NCI-H2029 (cell line): ENCODE measurements at regions not wholly inside any gene's neighbourhood (a gene's known extent, or its start where the extent isn't known, plus 50 kb on each side); places are given as distances from the start of the nearest gene placed in this dataset.

Experiments used
- DNase-seq: peaks from one replicate; lab custom pipeline; 2025; lab: John Stamatoyannopoulos, UW

DNA sequence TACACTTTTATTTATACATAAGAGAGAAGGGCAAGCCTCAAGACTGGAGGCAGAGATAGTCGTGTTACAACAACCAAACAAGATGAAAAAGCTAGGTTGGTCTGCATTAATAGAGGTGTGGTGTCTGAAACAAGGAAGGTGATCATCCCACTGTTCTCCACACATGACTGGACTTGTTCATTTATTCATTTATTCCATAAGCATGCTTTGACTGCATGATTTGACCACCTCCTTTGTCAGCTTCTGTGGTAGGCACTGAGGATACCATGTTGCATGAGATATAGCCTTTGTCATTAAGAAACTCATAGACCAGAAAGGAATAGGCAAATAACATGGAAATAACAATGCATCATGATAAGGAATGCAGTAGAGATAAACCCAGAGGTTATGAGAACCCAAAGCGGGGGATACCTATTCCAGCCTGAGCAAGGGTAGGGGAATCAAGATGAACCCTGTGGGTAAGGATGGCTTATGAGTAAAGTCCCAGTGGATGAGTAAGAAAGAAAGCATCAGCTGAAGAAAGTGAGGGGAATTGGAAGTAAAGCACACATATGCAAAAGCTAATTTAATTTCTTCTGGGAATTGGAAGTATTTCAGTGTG, 173.7 kb upstream of the FGGY start:
- DNase-seq, result no peak

GRCh38 chr1:59124166-59124565, 172.7 kb upstream of the FGGY start:
- no peak for DNase-seq

GRCh38 chr1:59125154-59125553, 171.7 kb upstream of the FGGY start:
- no peak for DNase-seq

DNA sequence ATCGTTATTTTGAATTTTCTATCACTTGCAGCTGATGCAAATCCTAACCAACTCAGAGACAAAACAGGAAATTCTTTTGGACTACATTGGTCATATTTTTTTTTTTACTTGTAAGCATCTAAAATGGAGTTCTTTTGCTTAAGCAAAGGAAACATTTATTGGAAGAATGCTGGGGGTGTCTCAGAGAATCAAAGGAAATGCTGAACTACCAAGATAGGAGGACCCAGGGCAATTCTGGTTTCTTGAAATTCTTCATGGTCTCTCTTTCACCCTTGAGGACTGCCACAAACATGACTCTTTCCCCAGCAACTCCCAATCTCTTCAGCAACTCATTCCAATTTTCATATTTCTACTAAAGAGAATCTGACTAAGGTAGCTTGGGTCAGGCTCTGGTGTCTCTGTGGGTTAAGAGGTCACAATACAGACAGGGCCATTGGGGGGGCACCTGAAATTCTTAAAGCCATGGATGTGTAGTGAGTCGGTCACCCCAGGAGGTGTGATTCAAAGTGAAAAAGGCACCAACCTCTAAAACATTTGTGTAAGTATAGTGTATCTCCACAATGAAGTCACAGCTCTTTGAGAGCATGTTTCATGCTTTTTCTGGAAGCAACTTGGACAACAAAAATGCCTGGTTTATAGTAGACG, 171.1 kb upstream of the FGGY start:
- no peak for DNase-seq

- DNase-seq, result no peak
Measured at GRCh38 chr1:59126366-59126765, 170.5 kb upstream of the FGGY start.

- DNase-seq, result no peak
Measured at GRCh38 chr1:59128239-59128736, 168.6 kb upstream of the FGGY start.

GRCh38 chr1:59128784-59129227, 168.1 kb upstream of the FGGY start:
- no peak for DNase-seq

- no peak for DNase-seq
Measured at GRCh38 chr1:59132295-59132694, 164.6 kb upstream of the FGGY start.

- no peak for DNase-seq
Measured at GRCh38 chr1:59133997-59134396, 162.9 kb upstream of the FGGY start.

DNA sequence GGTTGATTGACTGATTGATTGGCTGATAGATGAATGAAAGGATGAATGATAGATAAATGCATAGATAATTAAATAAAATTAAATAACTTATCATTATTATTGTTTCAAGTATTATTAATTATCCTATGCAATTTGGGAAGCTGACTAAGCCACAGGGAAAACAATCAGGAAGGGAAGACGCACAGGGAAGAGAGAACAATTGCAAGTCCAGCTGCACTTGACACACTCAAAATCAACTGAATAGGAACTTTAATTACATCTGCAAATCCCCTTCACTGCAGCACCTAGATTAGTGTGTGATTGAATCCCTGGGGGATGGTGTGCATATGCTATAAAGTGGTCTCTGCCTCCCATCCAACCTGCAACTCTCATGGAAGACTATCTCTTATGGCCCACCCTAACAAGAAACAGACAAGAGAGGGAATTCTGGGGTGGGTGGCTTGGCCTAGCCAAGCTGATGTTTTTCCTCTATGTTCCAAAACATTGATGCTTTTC, 161.1 kb upstream of the FGGY start:
- DNase-seq, result no peak

DNA sequence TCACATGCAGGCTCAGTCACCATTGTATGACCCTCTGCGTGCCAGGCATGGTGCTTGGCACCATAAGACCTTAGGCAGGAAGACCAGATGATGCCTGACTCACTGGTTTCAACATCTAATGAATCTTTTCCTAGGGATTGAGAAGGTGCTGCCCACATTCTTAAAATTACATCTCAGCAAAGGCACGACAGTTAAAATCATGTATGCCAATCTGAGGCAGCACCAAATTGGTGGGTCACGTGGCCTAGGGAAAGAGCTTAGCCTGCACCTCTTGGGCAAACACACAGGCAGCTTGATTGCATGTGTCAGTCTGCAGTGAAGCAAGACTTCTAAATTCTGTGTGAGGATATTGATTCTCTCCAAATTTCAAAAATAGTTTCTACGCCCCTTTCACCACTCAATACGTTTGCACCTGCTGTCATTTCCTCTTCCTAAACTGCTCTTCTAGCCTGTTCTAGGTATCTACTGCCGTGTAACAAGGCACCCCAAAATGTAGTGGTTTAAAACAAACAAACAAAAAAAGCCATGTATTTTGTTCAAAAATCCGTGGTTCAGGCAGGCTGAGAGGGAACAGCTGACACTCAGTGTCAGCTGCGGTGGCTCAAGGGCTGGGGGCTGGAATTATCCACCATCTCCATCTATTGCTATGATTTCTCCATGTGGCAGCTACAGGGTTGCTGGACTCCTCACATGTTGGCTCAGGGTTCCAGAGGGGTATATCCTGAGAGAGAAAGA, 160.2 kb upstream of the FGGY start:
- no peak for DNase-seq

DNA sequence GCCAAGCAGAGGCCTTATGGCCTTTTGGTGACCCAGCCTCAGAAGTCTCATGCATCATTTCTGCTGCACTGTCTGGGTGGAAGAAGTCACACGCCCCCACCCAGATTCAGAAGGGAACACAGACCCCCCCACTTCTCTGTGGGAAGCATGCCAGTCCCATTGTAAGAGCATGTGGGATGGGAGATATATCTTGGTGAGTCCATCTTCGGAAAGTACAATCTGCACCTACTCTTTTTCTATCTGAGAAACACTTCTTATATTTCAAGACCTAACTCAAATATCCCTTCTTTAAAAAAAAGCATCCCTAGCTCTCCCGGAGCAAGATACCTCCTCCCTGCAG, 159.6 kb upstream of the FGGY start:
- DNase-seq, result no peak

- DNase-seq, result no peak
Measured at GRCh38 chr1:59137968-59138367, 158.9 kb upstream of the FGGY start.

DNA sequence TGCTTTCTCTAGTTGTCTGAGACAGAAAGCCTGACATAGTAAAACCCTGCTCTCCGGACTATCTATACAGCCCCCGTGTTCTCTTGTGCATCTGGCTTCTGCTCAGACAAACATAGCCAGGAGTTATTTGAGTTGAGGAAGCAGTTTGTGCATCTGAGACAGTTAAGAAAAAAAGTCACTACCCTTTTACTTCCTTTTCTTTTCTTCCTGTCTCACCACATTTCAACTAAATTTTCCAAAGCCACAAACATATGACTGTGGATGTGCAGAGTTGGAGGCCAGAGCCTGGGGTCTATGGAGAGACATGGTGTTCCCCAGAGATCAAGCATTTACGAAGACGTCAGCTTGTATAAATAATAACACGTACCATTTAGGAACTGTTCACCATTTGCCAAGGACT, 158.5 kb upstream of the FGGY start:
- no peak for DNase-seq

- peak; percentile 57 for DNase-seq
Measured at GRCh38 chr1:59139396-59139795, 157.5 kb upstream of the FGGY start.

DNA sequence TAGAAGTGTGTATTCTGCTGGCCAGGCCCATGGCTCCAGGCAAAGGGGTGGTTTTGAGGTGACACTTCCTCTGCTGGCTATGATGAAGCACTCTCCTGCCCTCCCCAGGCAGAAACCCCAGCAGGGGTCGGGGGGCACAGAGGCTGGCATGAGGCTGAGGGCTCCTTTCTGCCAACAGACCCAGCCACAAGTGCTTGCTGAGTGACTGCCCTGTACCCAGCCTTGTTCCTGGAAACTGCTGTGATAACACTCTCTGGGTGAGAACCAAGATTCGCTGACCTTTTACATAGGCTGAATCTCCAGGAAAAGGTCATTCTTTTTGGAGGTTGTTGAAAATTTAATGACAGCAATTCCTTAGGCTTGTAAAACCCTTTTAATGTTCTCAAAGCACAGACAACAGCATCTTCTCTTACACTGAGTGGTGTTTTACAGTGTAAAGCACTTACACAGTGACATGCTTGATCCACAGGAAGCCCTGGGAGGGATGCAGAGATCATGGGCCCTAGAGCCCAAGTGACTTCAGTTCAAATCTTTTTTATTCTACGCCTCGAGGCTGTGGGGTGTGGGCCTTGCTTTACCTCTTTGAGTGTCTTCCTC, 155.5 kb upstream of the FGGY start:
- no peak for DNase-seq

DNA sequence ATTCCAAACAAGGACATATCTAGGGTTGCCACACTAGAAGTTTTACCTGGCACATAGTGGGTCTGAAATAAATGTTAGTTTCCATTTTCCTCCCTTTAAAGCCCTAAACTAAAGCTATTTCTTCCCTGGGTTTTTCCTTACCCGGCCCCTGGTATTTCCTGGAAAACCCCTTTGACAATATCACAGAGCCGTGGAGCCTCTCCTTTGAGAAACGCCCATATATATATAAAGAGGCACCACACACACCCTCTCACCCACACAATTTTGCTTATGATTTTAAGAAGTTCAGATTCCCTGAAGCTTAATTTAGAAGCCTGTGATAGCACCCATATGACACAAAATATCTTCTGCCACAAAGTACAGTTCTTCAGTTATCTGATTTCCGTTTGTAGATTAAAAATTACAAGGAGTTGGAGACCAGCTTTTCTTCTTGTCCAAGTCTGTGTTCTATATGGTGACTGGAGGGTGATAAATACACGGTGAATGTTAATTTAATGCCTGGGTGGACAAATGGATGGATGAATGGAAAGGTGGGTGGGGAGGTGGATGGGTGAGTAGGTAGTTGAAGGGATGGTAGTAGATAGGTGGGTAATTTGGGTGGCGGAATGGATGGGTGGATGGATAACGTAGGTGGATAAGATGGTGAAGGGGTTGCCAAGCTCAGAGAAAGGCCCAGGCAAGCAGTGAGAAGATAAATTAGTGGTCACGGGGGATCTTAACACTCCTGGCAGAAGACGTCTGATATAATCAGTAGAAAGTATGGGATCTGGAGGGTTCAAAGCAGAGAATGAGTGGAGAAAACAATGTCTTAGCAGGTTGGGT, 154.4 kb upstream of the FGGY start:
- no peak for DNase-seq

GRCh38 chr1:59143133-59143487, 153.8 kb upstream of the FGGY start:
- DNase-seq, result no peak

GRCh38 chr1:59143811-59144210, 153.1 kb upstream of the FGGY start:
- DNase-seq, result no peak

DNA sequence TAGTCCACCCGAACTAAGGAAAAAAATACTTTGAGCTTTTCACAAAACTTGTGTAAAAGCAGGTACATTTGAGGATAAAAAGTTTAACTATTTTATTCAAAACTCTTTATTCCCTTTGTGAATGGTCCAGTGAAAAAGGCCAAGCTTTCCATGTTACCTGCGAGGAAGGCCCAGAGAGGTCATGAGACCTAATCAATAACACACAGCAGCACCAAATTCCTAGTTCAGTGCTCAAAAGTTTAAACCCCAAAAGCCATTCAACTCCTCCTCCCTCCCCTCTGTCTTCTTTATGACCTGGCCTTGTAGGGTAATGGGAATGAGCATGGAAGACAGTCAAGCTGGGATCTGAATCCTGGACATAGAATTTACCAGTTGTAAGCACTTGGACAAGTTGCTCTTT, 151.9 kb upstream of the FGGY start:
- DNase-seq, result no peak

DNA sequence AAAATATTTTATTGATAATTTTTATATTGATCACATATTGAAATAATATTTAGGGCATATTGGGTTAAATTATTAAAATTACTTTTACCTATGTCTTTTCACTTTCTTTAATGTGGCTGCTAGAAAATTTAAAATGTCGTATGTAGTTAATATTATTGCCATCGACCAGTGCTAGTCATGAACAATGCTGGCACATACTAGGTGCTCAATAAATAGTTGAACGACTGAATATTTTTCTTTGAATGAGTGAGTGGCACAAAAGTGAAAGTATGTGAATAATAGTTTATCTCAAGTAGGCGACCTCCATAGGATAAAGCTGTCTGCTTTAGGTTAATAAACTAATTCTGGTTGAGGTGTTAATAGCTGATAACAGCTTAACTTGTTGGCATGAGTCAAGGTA, 150.8 kb upstream of the FGGY start:
- no peak for DNase-seq
